ENCODE measurements at regions not wholly inside any gene's neighbourhood (a gene's known extent, or its start where the extent isn't known, plus 50 kb on each side); places are given as distances from the start of the nearest gene placed in this dataset.

DNA sequence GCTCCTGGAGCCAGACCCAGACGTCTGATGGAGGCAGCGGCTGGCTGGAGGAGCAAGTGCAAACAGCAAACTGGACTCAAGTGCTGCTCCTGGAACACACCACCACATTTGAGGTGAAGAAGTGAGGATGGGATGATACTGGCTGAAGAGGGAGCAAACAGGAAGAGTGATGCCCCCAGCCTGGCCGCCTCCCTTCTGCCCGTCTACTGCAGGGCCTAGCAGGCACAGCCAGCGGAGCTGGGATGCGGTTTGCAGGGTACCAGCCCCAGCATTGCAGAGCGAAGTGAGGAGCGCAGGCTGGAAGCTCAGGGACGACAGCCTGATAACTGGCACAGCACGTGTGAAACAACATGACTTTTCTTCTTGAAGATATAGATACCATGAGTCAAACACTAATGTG lies 111.8 kb upstream of the ZNF32 start:
- TF ChIP-seq, protein P1, sequence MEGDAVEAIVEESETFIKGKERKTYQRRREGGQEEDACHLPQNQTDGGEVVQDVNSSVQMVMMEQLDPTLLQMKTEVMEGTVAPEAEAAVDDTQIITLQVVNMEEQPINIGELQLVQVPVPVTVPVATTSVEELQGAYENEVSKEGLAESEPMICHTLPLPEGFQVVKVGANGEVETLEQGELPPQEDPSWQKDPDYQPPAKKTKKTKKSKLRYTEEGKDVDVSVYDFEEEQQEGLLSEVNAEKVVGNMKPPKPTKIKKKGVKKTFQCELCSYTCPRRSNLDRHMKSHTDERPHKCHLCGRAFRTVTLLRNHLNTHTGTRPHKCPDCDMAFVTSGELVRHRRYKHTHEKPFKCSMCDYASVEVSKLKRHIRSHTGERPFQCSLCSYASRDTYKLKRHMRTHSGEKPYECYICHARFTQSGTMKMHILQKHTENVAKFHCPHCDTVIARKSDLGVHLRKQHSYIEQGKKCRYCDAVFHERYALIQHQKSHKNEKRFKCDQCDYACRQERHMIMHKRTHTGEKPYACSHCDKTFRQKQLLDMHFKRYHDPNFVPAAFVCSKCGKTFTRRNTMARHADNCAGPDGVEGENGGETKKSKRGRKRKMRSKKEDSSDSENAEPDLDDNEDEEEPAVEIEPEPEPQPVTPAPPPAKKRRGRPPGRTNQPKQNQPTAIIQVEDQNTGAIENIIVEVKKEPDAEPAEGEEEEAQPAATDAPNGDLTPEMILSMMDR (IDR thresholded peaks at IDR 0.05) = no peak
- TF ChIP-seq POLR2A (IDR thresholded peaks at IDR 0.05) (no peak), EP300 (IDR thresholded peaks at IDR 0.05) (no peak)

Data from tibial nerve (tissue), 4 donors.